GM18870 (cell line): ENCODE measurements at regions not wholly inside any gene's neighbourhood (a gene's known extent, or its start where the extent isn't known, plus 50 kb on each side); places are given as distances from the start of the nearest gene placed in this dataset.
A peak's percentile ranks its signal among the peaks of the same experiment; 100 is the strongest.

Source experiments
- ATAC-seq: cut with Tn5 transposase; IDR thresholded peaks from one replicate; pipeline ENCODE4 v1.9.1; 2021; ENCODE audit warnings: moderate library complexity; ENCODE audit not compliant: unreplicated experiment

GRCh38 chr20:50338479-50339391 is 148.1 kb downstream of the CEBPB start:
- ATAC-seq = peak; percentile 58

GRCh38 chr20:50339466-50339901 is 148.9 kb downstream of the CEBPB start:
- ATAC-seq = no peak

- ATAC-seq = no peak
Observed at GRCh38 chr20:50340541-50340940, 149.9 kb downstream of the CEBPB start.

- ATAC-seq = no peak
Observed at GRCh38 chr20:50341050-50341449, 150.4 kb downstream of the CEBPB start.

- no peak for ATAC-seq
Observed at GRCh38 chr20:50341880-50342637, 151.4 kb downstream of the CEBPB start.

GRCh38 chr20:50342638-50343102 is 152.0 kb downstream of the CEBPB start:
- no peak for ATAC-seq

GRCh38 chr20:50343125-50343489 is 152.5 kb downstream of the CEBPB start:
- no peak for ATAC-seq

GRCh38 chr20:50343490-50344179 is 153.0 kb downstream of the CEBPB start:
- ATAC-seq = no peak

GRCh38 chr20:50344232-50345071 is 153.8 kb downstream of the CEBPB start:
- ATAC-seq = no peak

- no peak for ATAC-seq
Observed at GRCh38 chr20:50345712-50346373, 155.2 kb downstream of the CEBPB start.

GRCh38 chr20:50346374-50347283 is 156.0 kb downstream of the CEBPB start:
- ATAC-seq = no peak

GRCh38 chr20:50347284-50348063 is 156.8 kb downstream of the CEBPB start:
- no peak for ATAC-seq

- ATAC-seq = no peak
Observed at GRCh38 chr20:50348096-50348495, 157.5 kb downstream of the CEBPB start.

GRCh38 chr20:50350510-50351249 is 159.5 kb upstream of the PTPN1 start:
- ATAC-seq = no peak

- no peak for ATAC-seq
Observed at GRCh38 chr20:50351541-50351940, 158.6 kb upstream of the PTPN1 start.

GRCh38 chr20:50353289-50353961 is 156.8 kb upstream of the PTPN1 start:
- ATAC-seq = no peak
